Smooth muscle cell (in vitro differentiated cells): ENCODE measurements at regions not wholly inside any gene's neighbourhood (a gene's known extent, or its start where the extent isn't known, plus 50 kb on each side); places are given as distances from the start of the nearest gene placed in this dataset.

ENCODE experiments used
- DNase-seq: peaks from one replicate; lab custom pipeline; 2025; ENCODE audit not compliant: unreplicated experiment; lab: John Stamatoyannopoulos, UW
- H2AFZ ChIP-seq: fragments of 200-600 bp; sonication (generic); 2 replicates; pipeline ENCODE4 v1.6.0; 2016; ENCODE audit warnings: antibody characterized with exemption, low read depth, mild to moderate bottlenecking
- H3F3A ChIP-seq: fragments of 200-600 bp; sonication (generic); 2 replicates; pipeline ENCODE4 v1.6.0; 2017; ENCODE audit warnings: antibody characterized with exemption, low read depth
- H3K27ac ChIP-seq: fragments of 200-600 bp; sonication (generic); 2 replicates; pipeline ENCODE4 v1.5.1; 2016; ENCODE audit warnings: low read depth, mild to moderate bottlenecking
- H3K27me3 ChIP-seq: fragments of 200-600 bp; sonication (generic); 2 replicates; pipeline ENCODE4 v1.6.1; 2016; ENCODE audit warnings: low read depth, mild to moderate bottlenecking
- H3K36me3 ChIP-seq: fragments of 200-600 bp; sonication (generic); 2 replicates; pipeline ENCODE4 v1.5.1; 2016; ENCODE audit warnings: low read depth
- H3K4me1 ChIP-seq: fragments of 200-600 bp; sonication (generic); 2 replicates; pipeline ENCODE4 v1.5.1; 2016; ENCODE audit warnings: low read depth
- H3K4me2 ChIP-seq: fragments of 200-600 bp; sonication (generic); 2 replicates; pipeline ENCODE4 v1.6.0; 2016; ENCODE audit warnings: mild to moderate bottlenecking
- H3K4me3 ChIP-seq: fragments of 200-600 bp; sonication (generic); 2 replicates; pipeline ENCODE4 v1.5.1; 2016; ENCODE audit warnings: mild to moderate bottlenecking
- H3K79me2 ChIP-seq: fragments of 200-600 bp; sonication (generic); 2 replicates; pipeline ENCODE4 v1.6.0; 2016; ENCODE audit warnings: low read depth, mild to moderate bottlenecking
- H3K9ac ChIP-seq: fragments of 200-600 bp; sonication (generic); 2 replicates; pipeline ENCODE4 v1.6.0; 2016; ENCODE audit warnings: low read depth
- H3K9me3 ChIP-seq: fragments of 200-600 bp; sonication (generic); replicated peaks from 2 replicates; pipeline ENCODE4 v1.5.1; 2016; ENCODE audit warnings: low read depth
- H4K20me1 ChIP-seq: fragments of 200-600 bp; sonication (generic); 2 replicates; pipeline ENCODE4 v1.6.0; 2016; ENCODE audit warnings: low read depth
- WGBS: methylation state at CpG from one replicate; pipeline ENCODE4 v1.1.7; 2016; ENCODE audit warnings: low lambda C conversion rate; 5-methylcytosine and 5-hydroxymethylcytosine counted together
- TF ChIP-seq, protein P1 (sequence below): fragments of 200-600 bp; sonication (generic); IDR thresholded peaks from 2 replicates; pipeline ENCODE4 v1.5.1; 2017; ENCODE audit warnings: borderline replicate concordance, mild to moderate bottlenecking, antibody characterized with exemption; ENCODE audit not compliant: insufficient read depth, poor library complexity, severe bottlenecking

DNA sequence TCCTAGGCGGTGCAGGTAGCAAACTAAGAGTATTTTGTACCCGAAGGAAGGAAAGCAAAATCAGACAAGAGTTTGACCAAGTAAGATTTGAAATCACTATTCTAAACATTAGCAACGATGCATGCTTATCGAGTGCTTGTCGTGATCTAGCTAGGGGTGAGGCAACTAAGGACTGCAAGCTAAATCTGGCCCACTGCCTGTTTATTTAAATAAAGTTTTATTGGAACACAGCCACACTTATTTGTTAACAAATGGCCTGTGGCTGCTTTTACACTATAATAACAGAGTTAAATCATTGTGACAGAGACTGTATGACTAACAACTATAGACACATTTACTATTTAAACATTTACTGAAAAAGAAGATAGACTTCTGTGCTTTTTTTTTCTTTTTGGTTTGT lies 983.6 kb downstream of the VRK1 start:
- no peaks in the 10 kb centered on the region for H3K4me1 ChIP-seq
- H3K4me2 ChIP-seq = no peak overlapping the region
- H3K4me3 ChIP-seq = no peak overlapping the region
- H4K20me1 ChIP-seq = no peaks in the 10 kb centered on the region
- no peak overlapping the region for H3K27ac ChIP-seq
- no peaks in the 10 kb centered on the region for H3F3A ChIP-seq
- H3K9ac ChIP-seq = no peak overlapping the region
- no peak overlapping the region for H2AFZ ChIP-seq
- no peak for DNase-seq
- TF ChIP-seq, protein P1, sequence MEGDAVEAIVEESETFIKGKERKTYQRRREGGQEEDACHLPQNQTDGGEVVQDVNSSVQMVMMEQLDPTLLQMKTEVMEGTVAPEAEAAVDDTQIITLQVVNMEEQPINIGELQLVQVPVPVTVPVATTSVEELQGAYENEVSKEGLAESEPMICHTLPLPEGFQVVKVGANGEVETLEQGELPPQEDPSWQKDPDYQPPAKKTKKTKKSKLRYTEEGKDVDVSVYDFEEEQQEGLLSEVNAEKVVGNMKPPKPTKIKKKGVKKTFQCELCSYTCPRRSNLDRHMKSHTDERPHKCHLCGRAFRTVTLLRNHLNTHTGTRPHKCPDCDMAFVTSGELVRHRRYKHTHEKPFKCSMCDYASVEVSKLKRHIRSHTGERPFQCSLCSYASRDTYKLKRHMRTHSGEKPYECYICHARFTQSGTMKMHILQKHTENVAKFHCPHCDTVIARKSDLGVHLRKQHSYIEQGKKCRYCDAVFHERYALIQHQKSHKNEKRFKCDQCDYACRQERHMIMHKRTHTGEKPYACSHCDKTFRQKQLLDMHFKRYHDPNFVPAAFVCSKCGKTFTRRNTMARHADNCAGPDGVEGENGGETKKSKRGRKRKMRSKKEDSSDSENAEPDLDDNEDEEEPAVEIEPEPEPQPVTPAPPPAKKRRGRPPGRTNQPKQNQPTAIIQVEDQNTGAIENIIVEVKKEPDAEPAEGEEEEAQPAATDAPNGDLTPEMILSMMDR = no peak
- WGBS = 86% methylated on average over 5 of the region's 5 CpGs
- no peaks in the 10 kb centered on the region for H3K36me3 ChIP-seq
- no peaks in the 10 kb centered on the region for H3K79me2 ChIP-seq
- H3K27me3 ChIP-seq = no peaks in the 10 kb centered on the region
- no peaks in the 10 kb centered on the region for H3K9me3 ChIP-seq

DNA sequence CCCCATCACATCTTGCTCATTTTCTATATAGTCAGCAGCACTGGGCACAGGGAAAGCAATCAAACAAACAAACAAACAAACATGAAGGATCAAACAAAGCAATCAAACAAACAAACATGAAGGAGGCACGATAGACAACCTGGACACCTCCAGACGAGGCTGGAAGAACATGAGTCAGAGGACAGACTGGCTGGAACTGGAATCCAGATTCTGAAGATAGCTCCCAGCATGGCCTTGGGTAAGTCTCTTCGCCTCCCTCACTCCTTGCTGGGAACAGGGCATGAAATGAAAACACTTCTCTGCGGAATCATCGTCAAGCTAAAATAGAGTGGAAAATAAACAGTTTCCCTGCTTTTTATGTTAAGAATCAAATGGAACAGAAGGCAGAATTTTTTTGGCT lies 984.8 kb downstream of the VRK1 start:
- Histone ChIP-seq H3K27ac (no peak overlapping the region), H3K4me1 (no peaks in the 10 kb centered on the region), H3F3A (no peaks in the 10 kb centered on the region), H2AFZ (no peak overlapping the region), H4K20me1 (no peaks in the 10 kb centered on the region), H3K9ac (no peak overlapping the region), H3K36me3 (no peaks in the 10 kb centered on the region), H3K79me2 (no peaks in the 10 kb centered on the region), H3K4me2 (no peak overlapping the region), H3K9me3 (no peaks in the 10 kb centered on the region), H3K4me3 (no peak overlapping the region), H3K27me3 (no peaks in the 10 kb centered on the region)
- TF ChIP-seq, protein P1 = no peak
- WGBS = 76% methylated on average over 5 of the region's 5 CpGs
- no peak for DNase-seq

DNA sequence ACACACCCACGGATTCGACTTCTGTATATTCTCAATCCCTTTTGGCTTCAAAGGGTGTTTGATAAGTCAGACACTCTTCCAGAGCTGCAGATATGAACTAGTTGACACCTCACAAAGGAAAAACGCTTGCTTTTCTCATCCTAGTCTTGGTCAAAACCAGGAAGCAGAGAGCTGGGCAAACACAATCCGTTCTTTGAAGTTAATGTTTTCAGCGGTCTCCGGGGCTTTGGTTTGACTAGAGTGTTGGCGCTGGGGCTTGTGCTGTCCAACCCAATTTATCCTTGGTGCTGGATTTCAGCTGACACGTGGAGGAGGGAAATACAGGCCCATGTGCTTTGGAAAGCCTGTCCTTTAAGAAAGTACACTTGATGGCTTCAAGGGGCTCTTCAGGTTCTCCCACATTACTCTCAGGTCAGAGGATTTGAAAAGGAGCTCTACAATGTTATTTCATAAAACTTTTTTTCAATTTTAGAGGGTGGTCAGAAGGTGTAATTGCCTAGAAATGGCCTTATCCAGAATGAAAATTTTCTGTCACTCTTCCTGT lies 985.8 kb downstream of the VRK1 start:
- no peaks in the 10 kb centered on the region for H3K27me3 ChIP-seq
- TF ChIP-seq, protein P1 = no peak
- WGBS = 80% methylated on average over 8 of the region's 8 CpGs
- H3K27ac ChIP-seq = no peak overlapping the region
- no peak for DNase-seq
- no peak overlapping the region for H2AFZ ChIP-seq
- H3K9me3 ChIP-seq = no peaks in the 10 kb centered on the region
- no peaks in the 10 kb centered on the region for H3F3A ChIP-seq
- no peak overlapping the region for H3K4me2 ChIP-seq
- no peaks in the 10 kb centered on the region for H3K36me3 ChIP-seq
- no peak overlapping the region for H3K9ac ChIP-seq
- no peak overlapping the region for H3K4me3 ChIP-seq
- H4K20me1 ChIP-seq = no peaks in the 10 kb centered on the region
- no peaks in the 10 kb centered on the region for H3K4me1 ChIP-seq
- no peaks in the 10 kb centered on the region for H3K79me2 ChIP-seq

DNA sequence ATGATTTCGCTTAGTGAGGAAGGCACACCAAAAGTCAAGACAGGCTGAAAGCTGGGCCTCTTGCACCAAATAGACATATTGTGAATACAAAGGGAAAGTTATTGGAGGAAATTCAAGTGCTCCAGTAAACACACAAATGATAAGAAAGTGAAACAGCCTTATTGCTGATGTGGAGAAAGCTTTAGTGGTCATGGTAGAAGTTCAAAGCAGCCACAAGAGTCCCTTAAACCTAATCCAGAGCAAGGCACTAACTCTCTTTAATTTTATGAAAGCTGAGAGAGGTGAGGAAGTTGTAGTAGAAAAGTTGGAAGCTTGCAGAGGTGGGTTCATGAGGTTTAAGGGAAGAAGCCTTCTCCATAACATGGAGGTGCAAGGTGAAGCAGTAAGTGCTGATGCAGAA lies 988.3 kb downstream of the VRK1 start:
- H4K20me1 ChIP-seq = no peaks in the 10 kb centered on the region
- TF ChIP-seq, protein P1 = no peak

More for the DNA sequence above, 988.3 kb downstream of the VRK1 start:
- Histone ChIP-seq H3F3A (no peaks in the 10 kb centered on the region), H3K4me3 (no peak overlapping the region), H3K4me1 (no peaks in the 10 kb centered on the region), H3K9me3 (no peaks in the 10 kb centered on the region), H3K27me3 (no peaks in the 10 kb centered on the region), H3K79me2 (no peaks in the 10 kb centered on the region), H3K27ac (no peak overlapping the region), H3K4me2 (no peak overlapping the region), H2AFZ (no peak overlapping the region), H3K9ac (no peak overlapping the region), H3K36me3 (no peaks in the 10 kb centered on the region)
- 97% methylated on average over 1 of the region's 1 CpG for WGBS
- no peak for DNase-seq
